HG03520 (cell line): ENCODE measurements at regions not wholly inside any gene's neighbourhood (a gene's known extent, or its start where the extent isn't known, plus 50 kb on each side); places are given as distances from the start of the nearest gene placed in this dataset.
"Not testable (repeated sequence)": the region's sequence is repeated elsewhere in the genome, so short reads cannot be mapped to it uniquely, and the experiment has no call there.

ENCODE experiments used
- ATAC-seq: cut with Tn5 transposase; IDR thresholded peaks from one replicate; pipeline ENCODE4 v1.9.1; 2021; ENCODE audit warnings: mild to moderate bottlenecking, moderate library complexity; ENCODE audit not compliant: unreplicated experiment

GRCh38 chr7:153920126-153920525 lies 132.1 kb upstream of the DPP6 start:
- no peak for ATAC-seq

GRCh38 chr7:153920897-153921296 lies 131.3 kb upstream of the DPP6 start:
- ATAC-seq, result no peak

DNA sequence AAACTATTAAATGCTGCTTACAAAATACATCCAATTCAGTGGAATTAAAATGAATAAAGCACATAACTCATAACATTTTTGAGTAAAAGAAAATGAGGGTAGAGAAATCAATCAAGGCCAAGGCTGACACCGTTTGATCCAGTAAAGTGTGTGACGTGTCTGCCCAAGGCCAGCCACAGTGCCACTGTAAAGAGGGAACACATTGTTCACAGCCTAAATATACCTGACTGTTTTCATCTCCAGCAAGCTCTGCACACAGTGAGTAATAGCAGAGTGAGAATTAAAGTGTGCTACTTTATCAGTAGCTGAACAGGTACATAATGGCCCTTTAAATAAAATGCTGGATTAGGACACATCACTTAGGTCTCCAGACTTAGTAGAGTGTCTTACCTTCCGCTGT lies 130.8 kb upstream of the DPP6 start:
- ATAC-seq, result no peak

DNA sequence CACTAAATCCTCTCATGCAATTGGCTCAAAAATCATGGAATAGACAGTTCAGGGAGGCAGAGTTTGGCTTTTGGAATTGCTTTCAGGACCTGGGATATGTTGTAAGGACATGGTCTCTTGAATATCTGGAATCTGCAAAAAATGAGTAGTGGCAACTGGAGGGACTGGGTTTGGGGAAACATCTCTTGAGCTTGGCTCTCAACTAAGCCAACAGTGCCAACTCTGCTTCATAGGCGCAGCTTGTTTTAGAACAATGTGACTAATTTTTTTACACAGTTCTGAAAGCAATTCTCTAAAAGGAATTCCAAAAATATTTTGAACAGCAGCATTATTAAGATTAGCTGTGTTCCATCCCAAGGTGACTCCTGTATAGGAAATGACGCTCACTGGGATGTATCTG lies 121.5 kb upstream of the DPP6 start:
- no peak for ATAC-seq

DNA sequence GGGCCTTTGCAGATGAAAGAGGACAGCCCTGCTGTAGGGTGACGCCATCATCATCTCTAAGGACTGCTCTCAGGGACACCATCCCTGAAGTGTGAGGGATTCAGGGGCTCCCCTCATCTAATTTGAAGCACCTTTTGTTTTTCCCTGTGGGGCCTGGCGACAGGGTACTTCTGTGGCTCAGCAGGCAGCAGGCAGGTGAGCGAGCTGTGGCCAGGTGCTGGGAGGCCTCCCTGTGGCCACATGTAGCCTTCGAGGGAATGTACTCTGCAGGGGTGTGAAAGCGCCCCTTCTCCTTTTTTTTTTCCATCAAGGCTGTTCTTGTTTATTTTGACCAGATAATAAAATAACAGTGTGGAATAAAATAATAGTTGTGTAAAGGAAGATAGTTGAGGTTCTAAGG lies 118.2 kb upstream of the DPP6 start:
- ATAC-seq, result no peak

- ATAC-seq, result no peak
Observed at GRCh38 chr7:153934629-153935028, 117.6 kb upstream of the DPP6 start.

DNA sequence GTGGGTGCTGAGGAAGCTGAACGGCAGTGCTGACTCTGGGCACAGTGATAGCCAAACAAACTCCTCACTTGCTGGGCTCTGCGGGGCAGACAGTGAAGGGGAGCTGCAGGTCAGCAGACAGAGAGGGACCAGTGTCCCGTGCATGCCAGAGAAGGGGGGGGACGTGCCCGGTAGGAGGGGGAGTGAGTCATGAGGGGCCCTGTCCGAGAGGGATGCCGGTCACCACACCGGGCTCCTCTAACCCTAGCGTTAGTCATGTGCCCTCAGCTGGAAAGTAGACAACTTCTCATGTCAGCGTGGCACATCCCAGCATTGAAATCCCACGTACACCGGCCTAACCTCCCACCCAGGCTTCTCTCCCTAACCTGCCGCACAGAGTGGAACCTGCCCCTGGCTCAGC lies 117.1 kb upstream of the DPP6 start:
- ATAC-seq, result no peak

DNA sequence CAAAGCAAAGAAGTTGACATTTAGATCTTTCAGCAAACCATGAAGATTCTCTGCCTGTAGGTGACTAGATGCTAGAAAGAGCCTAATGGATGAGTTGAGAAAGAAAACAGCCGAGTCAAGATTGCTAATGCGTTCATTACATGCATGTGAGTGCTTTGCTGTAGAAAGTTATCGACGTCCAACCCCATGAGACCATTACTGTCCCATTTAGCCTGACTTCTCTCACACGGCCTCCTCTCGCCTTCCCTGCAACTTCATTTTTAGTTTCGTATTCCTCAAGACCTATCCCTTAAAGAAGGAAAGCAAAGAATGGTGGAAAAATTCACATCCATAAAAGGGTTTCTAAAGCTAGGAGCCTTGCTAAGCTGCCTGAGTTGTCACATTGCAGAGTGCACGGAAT lies 113.7 kb upstream of the DPP6 start:
- ATAC-seq, result no peak

GRCh38 chr7:153939177-153939576 lies 113.0 kb upstream of the DPP6 start:
- no peak for ATAC-seq

GRCh38 chr7:153939654-153940053 lies 112.5 kb upstream of the DPP6 start:
- no peak for ATAC-seq

GRCh38 chr7:153941061-153941460 lies 111.1 kb upstream of the DPP6 start:
- no peak for ATAC-seq

- ATAC-seq, result no peak
Observed at GRCh38 chr7:153942036-153942435, 110.2 kb upstream of the DPP6 start.

DNA sequence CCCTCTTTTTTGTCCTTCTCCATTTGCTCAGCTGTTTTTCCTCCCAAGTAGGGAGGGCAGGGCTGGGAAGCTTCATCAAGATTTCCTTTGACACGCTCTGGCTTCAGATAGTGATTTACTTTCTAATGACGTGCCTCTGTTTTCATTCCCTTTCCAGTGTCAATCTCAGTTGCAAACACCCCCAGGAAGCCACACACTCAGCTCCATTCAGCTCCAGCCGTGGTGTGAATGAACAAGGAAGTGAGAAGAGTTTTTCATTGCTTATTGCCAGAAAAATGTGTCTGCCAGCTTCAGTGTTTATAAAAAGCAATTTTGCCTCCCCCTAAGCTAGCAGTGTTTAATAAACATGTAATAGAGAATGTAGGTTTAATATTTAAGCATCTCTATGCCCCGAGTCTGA lies 108.7 kb upstream of the DPP6 start:
- ATAC-seq, result no peak

GRCh38 chr7:153943861-153944260 lies 108.3 kb upstream of the DPP6 start:
- no peak for ATAC-seq

DNA sequence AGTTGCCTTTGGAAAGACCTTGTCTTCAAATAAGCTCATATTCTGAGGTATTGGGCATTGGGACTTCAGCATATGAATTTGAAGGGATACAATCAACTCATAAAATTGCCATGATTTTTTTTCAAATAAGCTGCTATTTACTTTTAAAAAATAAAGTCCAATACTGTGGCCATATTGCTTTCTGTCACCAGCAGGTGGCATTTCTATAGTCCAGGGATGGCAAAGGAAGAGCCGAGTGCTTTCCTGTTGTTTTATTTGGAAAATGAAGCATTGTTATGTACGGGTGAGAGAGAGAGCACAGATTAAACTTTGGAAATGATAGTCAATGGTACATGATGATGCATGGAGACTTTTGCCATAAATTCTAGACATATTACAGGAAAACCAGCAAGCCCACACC lies 104.1 kb upstream of the DPP6 start:
- no peak for ATAC-seq

DNA sequence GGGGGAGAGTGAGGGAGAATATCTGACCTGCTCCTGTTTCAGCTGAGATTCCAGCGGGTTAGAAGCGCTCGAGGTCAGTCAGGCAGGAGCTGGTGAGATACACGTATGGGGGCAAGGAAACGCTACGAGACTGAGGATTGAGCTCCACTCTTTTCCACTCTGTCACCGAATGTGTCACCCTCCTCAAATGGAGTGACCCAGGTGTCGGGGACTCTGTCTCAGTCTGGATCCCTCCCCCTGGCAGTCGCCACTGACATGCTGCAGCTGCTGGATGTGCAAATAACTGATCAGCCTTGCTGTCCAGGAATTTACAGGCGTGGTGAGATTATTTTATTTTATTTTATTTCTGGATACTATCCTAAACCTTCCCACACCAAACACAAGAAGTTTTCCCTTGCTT lies 100.9 kb upstream of the DPP6 start:
- no peak for ATAC-seq

DNA sequence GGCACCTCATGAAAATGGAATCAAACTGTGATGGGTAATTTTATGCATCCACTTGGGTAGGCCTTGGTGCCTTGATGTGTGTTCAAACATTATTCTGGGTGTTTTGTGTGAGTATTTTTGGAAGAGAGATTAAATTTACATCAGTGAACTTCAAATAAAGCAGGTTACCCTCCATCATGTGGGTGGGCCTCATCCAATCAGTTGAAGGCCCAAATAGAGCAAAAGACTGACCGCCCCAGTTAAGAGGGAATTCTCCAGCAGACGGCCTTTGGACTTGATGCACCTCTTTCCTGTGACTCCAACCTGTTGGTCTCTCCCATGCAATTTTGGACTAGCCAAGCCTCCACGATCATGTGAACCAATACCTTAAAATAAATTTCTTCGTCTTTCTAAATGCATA lies 97.7 kb upstream of the DPP6 start:
- ATAC-seq, result no peak

DNA sequence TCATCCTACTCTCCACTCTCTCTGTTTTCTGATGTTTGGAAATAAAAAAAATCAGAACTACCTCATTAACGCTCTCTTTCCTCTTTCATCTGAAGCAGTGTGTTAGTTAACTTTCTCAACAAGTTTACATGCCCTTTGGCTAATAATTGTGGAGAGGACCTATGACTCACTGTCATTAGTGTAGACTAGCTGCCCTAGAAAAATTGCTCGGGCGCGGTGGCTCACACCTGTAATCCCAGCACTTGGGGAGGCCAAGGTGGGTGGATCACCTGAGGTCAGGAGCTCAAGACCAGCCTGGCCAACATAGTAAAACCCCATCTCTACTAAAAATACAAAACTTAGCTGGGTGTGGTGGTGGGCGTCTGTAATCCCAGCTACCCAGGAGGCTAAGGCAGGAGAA lies 94.5 kb upstream of the DPP6 start:
- ATAC-seq, result not testable (repeated sequence)

DNA sequence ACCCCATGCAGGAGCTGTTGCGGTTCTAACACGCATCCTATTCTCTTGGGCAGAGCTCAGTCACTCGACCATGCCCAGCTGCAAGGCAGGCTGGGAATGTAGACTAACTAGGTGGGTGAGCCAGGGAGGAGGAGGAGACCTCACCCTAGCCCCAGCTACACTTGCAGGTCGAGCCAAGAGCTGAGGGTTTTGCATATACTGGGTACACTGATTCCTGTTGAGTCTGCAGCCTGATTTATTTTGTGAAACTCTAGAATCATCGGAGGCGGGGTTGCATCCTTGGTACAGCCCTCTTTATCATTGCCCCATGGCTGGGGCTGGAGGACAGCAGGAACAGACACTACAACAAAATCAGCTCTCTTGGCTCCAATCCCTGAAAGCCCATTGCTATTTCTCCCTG lies 93.8 kb upstream of the DPP6 start:
- not testable (repeated sequence) for ATAC-seq

DNA sequence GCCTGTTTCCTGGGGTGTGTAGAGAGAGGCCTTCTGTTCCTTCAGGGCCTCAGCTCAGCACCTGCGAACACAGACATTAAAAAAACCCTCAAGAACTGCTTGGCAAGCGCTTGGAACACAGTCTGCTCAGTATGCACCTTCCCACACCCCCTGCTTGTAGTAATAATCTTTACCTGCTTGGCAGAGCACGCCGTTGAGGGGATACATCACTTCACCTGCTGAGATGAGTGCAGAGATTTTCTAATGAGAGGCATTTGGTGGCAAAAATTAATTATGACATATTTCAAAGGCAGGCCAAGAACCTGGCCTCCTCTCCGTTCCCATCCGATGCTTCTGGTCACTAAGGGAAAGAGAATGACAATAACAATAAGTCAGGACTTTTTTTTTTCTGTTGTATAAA lies 93.4 kb upstream of the DPP6 start:
- not testable (repeated sequence) for ATAC-seq

GRCh38 chr7:153964481-153965112 lies 87.6 kb upstream of the DPP6 start:
- ATAC-seq, result not testable (repeated sequence)

- not testable (repeated sequence) for ATAC-seq
Observed at GRCh38 chr7:153969016-153969415, 83.2 kb upstream of the DPP6 start.

- ATAC-seq, result not testable (repeated sequence)
Observed at GRCh38 chr7:153974603-153975002, 77.6 kb upstream of the DPP6 start.
